H9 (cell line): ENCODE measurements at regions not wholly inside any gene's neighbourhood (a gene's known extent, or its start where the extent isn't known, plus 50 kb on each side); places are given as distances from the start of the nearest gene placed in this dataset.

Source experiments
- DNase-seq: peaks from one replicate; pipeline ENCODE4 v3.0.0-alpha.2; 2017
- H2AFZ ChIP-seq: one replicate; pipeline ENCODE4 v1.6.1; 2013; ENCODE audit warnings: mild to moderate bottlenecking, low read length, control low read depth, moderate library complexity
- H2AK5ac ChIP-seq: 2 replicates; pipeline ENCODE4 v1.6.1; 2013; ENCODE audit warnings: low read length, control low read depth, mixed read lengths; ENCODE audit not compliant: insufficient read length
- H2BK120ac ChIP-seq: one replicate; pipeline ENCODE4 v1.6.1; 2013; ENCODE audit warnings: low read depth, mild to moderate bottlenecking, low read length, control low read depth, inconsistent platforms; ENCODE audit not compliant: poor library complexity, severe bottlenecking
- H2BK12ac ChIP-seq: 2 replicates; pipeline ENCODE4 v1.6.1; 2013; ENCODE audit warnings: low read length, control low read depth, mixed read lengths, low read depth; ENCODE audit not compliant: insufficient read length
- H2BK15ac ChIP-seq: 2 replicates; pipeline ENCODE4 v1.6.1; 2013; ENCODE audit warnings: low read depth, low read length, control low read depth
- H2BK20ac ChIP-seq: one replicate; pipeline ENCODE4 v1.6.1; 2013; ENCODE audit warnings: low read depth, mild to moderate bottlenecking, low read length, control low read depth, inconsistent platforms; ENCODE audit not compliant: poor library complexity, severe bottlenecking
- H2BK5ac ChIP-seq: 2 replicates; pipeline ENCODE4 v1.6.1; 2013; ENCODE audit warnings: low read length, control low read depth, mixed read lengths; ENCODE audit not compliant: insufficient read length
- H3K14ac ChIP-seq: 2 replicates; pipeline ENCODE4 v1.6.1; 2013; ENCODE audit warnings: low read length, control low read depth; ENCODE audit not compliant: insufficient read depth
- H3K18ac ChIP-seq: 2 replicates; pipeline ENCODE4 v1.6.1; 2013; ENCODE audit warnings: low read depth, mild to moderate bottlenecking, mixed read lengths, low read length, control low read depth; ENCODE audit not compliant: insufficient read length
- H3K23ac ChIP-seq: 2 replicates; pipeline ENCODE4 v1.6.1; 2013; ENCODE audit warnings: low read length, control low read depth, mixed read lengths, low read depth; ENCODE audit not compliant: insufficient read length
- H3K23me2 ChIP-seq: 2 replicates; pipeline ENCODE4 v1.6.1; 2013; ENCODE audit warnings: low read depth, mild to moderate bottlenecking, mixed read lengths, low read length, control low read depth; ENCODE audit not compliant: insufficient read length, poor library complexity, severe bottlenecking
- H3K27ac ChIP-seq: 2 replicates; pipeline ENCODE4 v1.5.1; 2013; ENCODE audit warnings: low read length, control low read depth, mixed read lengths, low read depth; ENCODE audit not compliant: insufficient read length
- H3K27me3 ChIP-seq: 2 replicates; pipeline ENCODE4 v1.6.1; 2013; ENCODE audit warnings: low read length, control low read depth, inconsistent platforms; ENCODE audit not compliant: insufficient read depth
- H3K4ac ChIP-seq: 2 replicates; pipeline ENCODE4 v1.6.1; 2013; ENCODE audit warnings: low read depth, mild to moderate bottlenecking, control low read depth, inconsistent platforms, low read length, moderate library complexity
- H3K4me1 ChIP-seq: 2 replicates; pipeline ENCODE4 v1.6.1; 2013; ENCODE audit warnings: low read length, control low read depth, inconsistent platforms; ENCODE audit not compliant: insufficient read depth
- H3K4me2 ChIP-seq: 2 replicates; pipeline ENCODE4 v1.6.1; 2013; ENCODE audit warnings: low read length, control low read depth, mixed read lengths; ENCODE audit not compliant: insufficient read length, insufficient read depth
- H3K56ac ChIP-seq: 2 replicates; pipeline ENCODE4 v1.6.1; 2013; ENCODE audit warnings: low read depth, mild to moderate bottlenecking, mixed read lengths, low read length, control low read depth; ENCODE audit not compliant: insufficient read length
- H3K79me1 ChIP-seq: 2 replicates; pipeline ENCODE4 v1.6.1; 2013; ENCODE audit warnings: low read depth, mild to moderate bottlenecking, moderate library complexity, low read length, control low read depth, inconsistent platforms; ENCODE audit not compliant: insufficient read depth, poor library complexity, severe bottlenecking
- H3K79me2 ChIP-seq: 2 replicates; pipeline ENCODE4 v1.6.1; 2013; ENCODE audit warnings: low read length, control low read depth, inconsistent platforms; ENCODE audit not compliant: insufficient read depth
- H3K9ac ChIP-seq: 2 replicates; pipeline ENCODE4 v1.6.1; 2013; ENCODE audit warnings: low read length, control low read depth, mixed read lengths; ENCODE audit not compliant: insufficient read length; ENCODE audit errors: extremely low read depth
- H3K9me3 ChIP-seq: one replicate; pipeline ENCODE4 v1.6.1; 2013; ENCODE audit warnings: low read depth, low read length, inconsistent platforms; ENCODE audit not compliant: control insufficient read depth
- H3T11ph ChIP-seq: one replicate; pipeline ENCODE4 v1.6.1; 2013; ENCODE audit warnings: mild to moderate bottlenecking, low read length, control low read depth, inconsistent platforms
- H4K20me1 ChIP-seq: one replicate; pipeline ENCODE4 v1.6.1; 2013; ENCODE audit not compliant: control insufficient read depth, insufficient read length, insufficient read depth
- H4K5ac ChIP-seq: 2 replicates; pipeline ENCODE4 v1.6.1; 2013; ENCODE audit warnings: low read depth, mild to moderate bottlenecking, mixed read lengths, low read length, control low read depth; ENCODE audit not compliant: insufficient read length
- H4K8ac ChIP-seq: replicated peaks from 2 replicates; pipeline ENCODE4 v1.6.1; 2013; ENCODE audit warnings: low read length, control low read depth, mixed read lengths, low read depth; ENCODE audit not compliant: insufficient read length
- H4K91ac ChIP-seq: 2 replicates; pipeline ENCODE4 v1.6.1; 2013; ENCODE audit warnings: low read depth, mild to moderate bottlenecking, moderate library complexity, mixed read lengths, low read length, control low read depth; ENCODE audit not compliant: insufficient read length
- H3K27ac Mint-ChIP-seq, 3 experiments: 2 replicates in 2 of 3; 3 replicates in 1 of 3; pipeline ENCODE4 v1.8.0; 2020 to 2021; ENCODE audit warnings: mixed read lengths in 3 of 3, mild to moderate bottlenecking in 1 of 3, moderate library complexity in 1 of 3
- H3K27me3 Mint-ChIP-seq: 2 replicates; pipeline ENCODE4 v1.8.0; 2021; ENCODE audit warnings: low read depth, mild to moderate bottlenecking, moderate library complexity, mixed read lengths
- H3K36me3 Mint-ChIP-seq, 3 experiments: 2 replicates in 2 of 3; 3 replicates in 1 of 3; pipeline ENCODE4 v1.8.0; 2020 to 2021; ENCODE audit warnings: low read depth in 3 of 3, mixed read lengths in 3 of 3; ENCODE audit not compliant: insufficient read depth in 1 of 3
- H3K4me1 Mint-ChIP-seq, 2 experiments: 2 replicates each; pipeline ENCODE4 v1.8.0; 2020; ENCODE audit warnings: mixed read lengths in 2 of 2
- H3K4me3 Mint-ChIP-seq, 2 experiments: 2 replicates in 1 of 2; 3 replicates in 1 of 2; pipeline ENCODE4 v1.8.0; 2020 to 2021; ENCODE audit warnings: mild to moderate bottlenecking in 2 of 2, mixed read lengths in 2 of 2, moderate library complexity in 1 of 2
- H3K9me3 Mint-ChIP-seq, 2 experiments: 2 replicates in 1 of 2; 3 replicates in 1 of 2; pipeline ENCODE4 v1.8.0; 2020; ENCODE audit warnings: mild to moderate bottlenecking in 2 of 2, mixed read lengths in 2 of 2, moderate library complexity in 1 of 2
- WGBS: extraction: QIAGEN DNeasy Blood & Tissue Kit; methylation state at CpG from one replicate; pipeline ENCODE4 v1.1.7; 2013; ENCODE audit warnings: missing lambda C conversion rate, low lambda C conversion rate, mixed read lengths; ENCODE audit not compliant: insufficient read length; ENCODE audit errors: extremely low coverage; 5-methylcytosine and 5-hydroxymethylcytosine counted together
- TF ChIP-seq, protein P1 (sequence below): fragments of 200-600 bp; sonication (generic); conservative IDR thresholded peaks from 3 replicates; pipeline ENCODE4 v1.8.0; 2021; ENCODE audit warnings: antibody characterized with exemption, mild to moderate bottlenecking

DNA sequence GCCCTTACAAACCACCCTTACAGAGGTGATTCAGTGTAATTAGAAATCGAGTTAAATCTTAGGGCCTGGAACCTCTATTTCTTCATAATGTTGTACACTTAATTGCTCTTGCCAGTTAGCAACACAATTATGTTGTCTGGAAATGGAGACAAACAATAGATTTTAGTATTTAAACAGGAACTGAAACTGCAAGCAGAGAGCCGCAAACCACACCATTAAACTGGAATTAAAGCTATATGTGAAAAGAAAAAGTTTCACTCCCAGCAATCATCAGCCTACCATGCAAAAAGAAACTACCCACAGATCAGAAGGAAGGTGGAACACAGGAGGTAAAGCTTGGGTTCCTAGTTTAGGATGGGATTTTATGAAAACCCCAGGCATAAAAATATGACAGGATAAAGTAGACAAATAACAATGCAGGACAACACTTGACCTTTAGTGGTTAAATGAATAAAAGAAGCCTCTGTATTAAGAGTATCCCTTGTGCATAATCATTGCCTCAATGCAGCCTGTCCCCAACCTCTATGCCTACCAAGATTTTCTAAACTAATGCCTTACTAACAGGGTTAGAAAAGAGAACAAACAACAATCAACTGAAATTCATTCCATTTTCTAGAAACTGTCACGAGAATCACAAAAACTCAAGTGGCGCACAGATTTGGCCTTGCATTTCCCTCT, 304.3 kb upstream of the ESRRG start:
- H3K79me1 ChIP-seq: no peaks in the 10 kb centered on the region
- H4K5ac ChIP-seq: no peak overlapping the region
- H3T11ph ChIP-seq: no peak overlapping the region
- no peaks in the 10 kb centered on the region for H3K27me3 ChIP-seq
- H3K14ac ChIP-seq: no peak overlapping the region
- no peak overlapping the region for H2BK20ac ChIP-seq
- no peak overlapping the region for H2AK5ac ChIP-seq
- no peak overlapping the region for H3K4me2 ChIP-seq
- Mint-ChIP-seq H3K36me3 (no peaks in the 10 kb centered on the region), H3K27me3 (no peaks in the 10 kb centered on the region), H3K4me3 (no peak overlapping the region), H3K27ac (no peak overlapping the region), H3K9me3 (no peaks in the 10 kb centered on the region; a peak in 1 of 5 replicates), H3K4me1 (peaks cover 0 to 3% of the 10 kb centered on the region in 2 experiments; a peak in 1 of 4 replicates)
- H4K20me1 ChIP-seq: no peaks in the 10 kb centered on the region
- H3K9me3 ChIP-seq: no peaks in the 10 kb centered on the region
- H3K79me2 ChIP-seq: no peaks in the 10 kb centered on the region
- no peak overlapping the region for H3K56ac ChIP-seq
- no peak overlapping the region for H2BK120ac ChIP-seq
- no CpG with 5 or more reads among the region's 4 CpGs for WGBS
- H2BK12ac ChIP-seq: no peak overlapping the region
- no peak overlapping the region for H3K4ac ChIP-seq
- no peak overlapping the region for H4K8ac ChIP-seq
- H3K23me2 ChIP-seq: no peaks in the 10 kb centered on the region
- H3K23ac ChIP-seq: no peak overlapping the region
- H2AFZ ChIP-seq: no peak overlapping the region
- no peak overlapping the region for H2BK15ac ChIP-seq
- no peaks in the 10 kb centered on the region; the same call in 1 of the 2 replicates for H3K4me1 ChIP-seq
- H3K27ac ChIP-seq: no peak overlapping the region
- no peak overlapping the region for H2BK5ac ChIP-seq
- H3K18ac ChIP-seq: no peak overlapping the region
- H4K91ac ChIP-seq: no peak overlapping the region
- TF ChIP-seq, protein P1, sequence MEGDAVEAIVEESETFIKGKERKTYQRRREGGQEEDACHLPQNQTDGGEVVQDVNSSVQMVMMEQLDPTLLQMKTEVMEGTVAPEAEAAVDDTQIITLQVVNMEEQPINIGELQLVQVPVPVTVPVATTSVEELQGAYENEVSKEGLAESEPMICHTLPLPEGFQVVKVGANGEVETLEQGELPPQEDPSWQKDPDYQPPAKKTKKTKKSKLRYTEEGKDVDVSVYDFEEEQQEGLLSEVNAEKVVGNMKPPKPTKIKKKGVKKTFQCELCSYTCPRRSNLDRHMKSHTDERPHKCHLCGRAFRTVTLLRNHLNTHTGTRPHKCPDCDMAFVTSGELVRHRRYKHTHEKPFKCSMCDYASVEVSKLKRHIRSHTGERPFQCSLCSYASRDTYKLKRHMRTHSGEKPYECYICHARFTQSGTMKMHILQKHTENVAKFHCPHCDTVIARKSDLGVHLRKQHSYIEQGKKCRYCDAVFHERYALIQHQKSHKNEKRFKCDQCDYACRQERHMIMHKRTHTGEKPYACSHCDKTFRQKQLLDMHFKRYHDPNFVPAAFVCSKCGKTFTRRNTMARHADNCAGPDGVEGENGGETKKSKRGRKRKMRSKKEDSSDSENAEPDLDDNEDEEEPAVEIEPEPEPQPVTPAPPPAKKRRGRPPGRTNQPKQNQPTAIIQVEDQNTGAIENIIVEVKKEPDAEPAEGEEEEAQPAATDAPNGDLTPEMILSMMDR: no peak
- DNase-seq: no peak
- H3K9ac ChIP-seq: no peak overlapping the region
